Esophagus squamous epithelium (tissue), 5 donors: ENCODE measurements at regions not wholly inside any gene's neighbourhood (a gene's known extent, or its start where the extent isn't known, plus 50 kb on each side); places are given as distances from the start of the nearest gene placed in this dataset.
"Not testable (repeated sequence)": the region's sequence is repeated elsewhere in the genome, so short reads cannot be mapped to it uniquely, and the experiment has no call there.

Experiments
- DNase-seq: peaks from one replicate; lab custom pipeline; 2025; lab: John Stamatoyannopoulos, UW
- H3K27ac ChIP-seq, 4 donors: fragments of 200-600 bp; sonication (generic); one replicate each; pipeline ENCODE4 v1.5.1; 2016 to 2019; ENCODE audit warnings: mild to moderate bottlenecking in 1 of 4
- H3K27me3 ChIP-seq, 4 donors: fragments of 200-600 bp; sonication (generic); 1 replicate in 3 of 4; 2 replicates in 1 of 4; pipeline versions ENCODE4 v1.5.1 to v1.6.0; 2017 to 2021; ENCODE audit warnings: antibody characterized with exemption in 1 of 4
- H3K36me3 ChIP-seq, 3 donors: fragments of 200-600 bp; sonication (generic); one replicate each; pipeline ENCODE4 v1.5.1; 2016 to 2019
- H3K4me1 ChIP-seq, 3 donors: fragments of 200-600 bp; sonication (generic); one replicate each; pipeline ENCODE4 v1.5.1; 2017 to 2019
- H3K4me3 ChIP-seq, 4 donors: fragments of 200-600 bp; sonication (generic); 1 replicate in 3 of 4; 2 replicates in 1 of 4; pipeline ENCODE4 v1.5.1; 2016 to 2019; ENCODE audit warnings: mild to moderate bottlenecking in 2 of 4, moderate library complexity in 1 of 4
- H3K9me3 ChIP-seq, 3 donors: fragments of 200-600 bp; sonication (generic); one replicate each; pipeline ENCODE4 v1.5.1; 2016 to 2019
- POLR2A ChIP-seq, 4 donors: fragments of 450-650 bp; IDR thresholded peaks; one replicate each; pipeline ENCODE4 v1.6.1; 2017; ENCODE audit warnings: antibody characterized with exemption in 4 of 4, mild to moderate bottlenecking in 4 of 4, moderate library complexity in 3 of 4
- WGBS, 2 donors: methylation state at CpG; one replicate each; pipeline ENCODE4 v1.1.5; 2018; 5-methylcytosine and 5-hydroxymethylcytosine counted together
- intact Hi-C: fragments of 100-400 bp; cut with DNase I; formaldehyde crosslinking; loops from one replicate; pipeline ENCODE4 v1.15.0; 2022
- TF ChIP-seq, protein P1 (sequence below), 6 experiments: fragments of 450-650 bp in 4 of 6; fragments of 200-600 bp in 2 of 6; sonication (generic) in 2 of 6; IDR thresholded peaks; one replicate each; pipeline ENCODE4 v1.5.1; 2016 to 2019; ENCODE audit warnings: antibody characterized with exemption in 6 of 6, mild to moderate bottlenecking in 4 of 6, moderate library complexity in 4 of 6
- donor health status: DM: yes; HTN: yes; CAD: no.

DNA sequence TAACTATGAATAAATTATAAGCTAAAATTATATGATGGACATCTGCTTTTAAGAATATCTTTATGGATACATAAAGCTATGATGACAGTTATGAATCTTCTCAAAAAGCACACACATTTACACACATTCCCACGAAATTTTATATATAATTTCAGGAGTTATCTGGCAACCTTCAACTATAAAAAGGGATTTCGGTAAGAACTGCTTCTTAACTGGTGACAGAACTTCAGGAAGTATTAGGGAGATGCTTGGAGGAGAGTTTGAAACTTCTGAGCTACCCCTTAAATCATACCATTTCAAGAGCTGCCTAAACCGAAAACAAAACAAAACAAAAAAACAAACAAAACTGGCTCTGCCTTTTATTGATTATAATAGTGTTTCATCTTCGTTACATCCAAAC lies 399.4 kb downstream of the ZEB2 start:
- DNase-seq: no peak
- H3K27ac ChIP-seq: no peak overlapping the region
- H3K4me3 ChIP-seq: no peak overlapping the region
- H3K36me3 ChIP-seq: no peaks in the 10 kb centered on the region
- intact Hi-C loops: no loop called here
- no peaks in the 10 kb centered on the region for H3K4me1 ChIP-seq
- TF ChIP-seq, protein P1, sequence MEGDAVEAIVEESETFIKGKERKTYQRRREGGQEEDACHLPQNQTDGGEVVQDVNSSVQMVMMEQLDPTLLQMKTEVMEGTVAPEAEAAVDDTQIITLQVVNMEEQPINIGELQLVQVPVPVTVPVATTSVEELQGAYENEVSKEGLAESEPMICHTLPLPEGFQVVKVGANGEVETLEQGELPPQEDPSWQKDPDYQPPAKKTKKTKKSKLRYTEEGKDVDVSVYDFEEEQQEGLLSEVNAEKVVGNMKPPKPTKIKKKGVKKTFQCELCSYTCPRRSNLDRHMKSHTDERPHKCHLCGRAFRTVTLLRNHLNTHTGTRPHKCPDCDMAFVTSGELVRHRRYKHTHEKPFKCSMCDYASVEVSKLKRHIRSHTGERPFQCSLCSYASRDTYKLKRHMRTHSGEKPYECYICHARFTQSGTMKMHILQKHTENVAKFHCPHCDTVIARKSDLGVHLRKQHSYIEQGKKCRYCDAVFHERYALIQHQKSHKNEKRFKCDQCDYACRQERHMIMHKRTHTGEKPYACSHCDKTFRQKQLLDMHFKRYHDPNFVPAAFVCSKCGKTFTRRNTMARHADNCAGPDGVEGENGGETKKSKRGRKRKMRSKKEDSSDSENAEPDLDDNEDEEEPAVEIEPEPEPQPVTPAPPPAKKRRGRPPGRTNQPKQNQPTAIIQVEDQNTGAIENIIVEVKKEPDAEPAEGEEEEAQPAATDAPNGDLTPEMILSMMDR (IDR thresholded peaks at IDR 0.05): no peak
- TF ChIP-seq POLR2A (IDR thresholded peaks at IDR 0.05): no peak
- WGBS, 2 donors: 87 to 92% methylated on average over 4 of the region's 4 CpGs
- no peaks in the 10 kb centered on the region for H3K27me3 ChIP-seq
- H3K9me3 ChIP-seq: no peaks in the 10 kb centered on the region

DNA sequence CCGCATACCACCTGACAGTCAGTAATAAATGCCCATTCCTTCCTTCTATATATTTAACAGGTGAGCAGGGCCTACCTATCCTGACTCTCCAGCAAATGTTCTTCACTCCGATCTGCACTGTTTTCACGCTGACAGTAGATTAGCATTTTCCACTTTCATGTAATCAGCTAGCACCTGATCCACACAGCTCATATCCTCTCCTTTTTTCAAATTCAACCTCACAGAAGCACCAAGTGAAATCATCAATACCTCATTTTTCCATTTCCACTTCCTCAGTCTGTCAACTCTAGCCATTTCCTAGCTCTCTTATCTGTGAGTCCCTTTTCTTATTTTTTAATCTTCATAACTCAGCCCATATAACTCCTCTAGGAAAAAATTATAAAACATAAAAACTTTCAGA lies 402.8 kb downstream of the ZEB2 start:
- no peaks in the 10 kb centered on the region for H3K4me1 ChIP-seq
- no peak overlapping the region for H3K27ac ChIP-seq
- intact Hi-C loops: no loop called here
- no peak for DNase-seq
- no peak overlapping the region for H3K4me3 ChIP-seq
- 92 to 94% methylated on average over 3 of the region's 3 CpGs for WGBS, 2 donors
- H3K36me3 ChIP-seq: no peaks in the 10 kb centered on the region
- TF ChIP-seq, protein P1 (IDR thresholded peaks at IDR 0.05): no peak
- TF ChIP-seq POLR2A (IDR thresholded peaks at IDR 0.05): no peak
- H3K9me3 ChIP-seq: no peaks in the 10 kb centered on the region
- H3K27me3 ChIP-seq: no peaks in the 10 kb centered on the region

DNA sequence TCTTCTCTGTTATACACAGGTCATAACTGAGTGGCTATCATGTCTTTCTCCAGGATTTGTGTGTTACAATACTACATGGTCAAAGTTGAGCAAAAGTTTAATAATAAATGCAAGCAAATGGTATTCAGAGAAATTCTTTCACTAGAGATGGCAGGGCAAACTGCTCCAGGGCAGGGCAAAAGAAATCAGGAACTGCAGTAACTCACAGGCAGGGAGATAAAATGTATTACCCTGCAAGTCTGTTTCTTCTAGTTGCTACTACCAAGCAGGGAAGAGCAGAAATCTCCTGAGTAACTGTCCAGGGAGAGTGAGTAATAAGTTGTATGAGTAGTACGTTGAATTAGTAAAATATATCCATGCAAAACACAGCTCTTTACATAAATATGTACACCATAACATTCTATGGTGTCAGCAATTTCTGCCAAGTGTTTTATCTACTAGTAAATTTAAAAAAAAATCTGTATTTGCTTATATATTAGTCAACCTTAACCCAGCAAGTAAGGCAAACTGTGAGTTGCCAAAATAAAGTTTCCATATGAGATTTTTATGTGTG lies 404.1 kb downstream of the ZEB2 start:
- H3K4me3 ChIP-seq: no peak overlapping the region
- H3K36me3 ChIP-seq: no peaks in the 10 kb centered on the region
- no peak for TF ChIP-seq POLR2A (IDR thresholded peaks at IDR 0.05)
- TF ChIP-seq, protein P1 (IDR thresholded peaks at IDR 0.05): no peak
- H3K9me3 ChIP-seq: no peaks in the 10 kb centered on the region
- WGBS, 2 donors: 54 to 69% methylated on average over 1 of the region's 1 CpG
- H3K27ac ChIP-seq: no peak overlapping the region
- peaks cover 0 to 9% (median 0%) of the 10 kb centered on the region in 3 donors for H3K4me1 ChIP-seq
- no peak for DNase-seq
- intact Hi-C loops: no loop called here
- H3K27me3 ChIP-seq: no peaks in the 10 kb centered on the region

DNA sequence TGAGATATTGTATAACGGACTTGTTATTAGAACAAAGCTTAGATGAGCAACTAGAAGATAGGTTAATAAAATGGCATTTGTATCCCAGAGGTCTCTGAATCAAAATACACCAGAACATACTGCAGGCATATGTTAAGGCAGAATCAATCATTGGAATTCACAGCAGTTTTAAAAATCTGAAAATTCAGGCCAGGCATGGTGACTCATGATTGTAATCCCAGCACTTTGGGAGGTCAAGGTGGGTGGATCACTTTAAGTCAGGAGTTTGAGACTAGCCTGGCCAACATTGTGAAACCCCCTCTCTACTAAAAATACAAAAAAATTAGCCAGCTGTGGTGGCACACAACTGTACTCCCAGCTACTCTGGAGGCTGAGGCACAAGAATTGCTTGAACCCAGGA lies 405.2 kb downstream of the ZEB2 start:
- Histone ChIP-seq H3K4me3 (no peak overlapping the region), H3K36me3 (no peaks in the 10 kb centered on the region), H3K27ac (no peak overlapping the region), H3K9me3 (no peaks in the 10 kb centered on the region), H3K27me3 (no peaks in the 10 kb centered on the region), H3K4me1 (peaks cover 0 to 9% (median 0%) of the 10 kb centered on the region in 3 donors)
- no peak for DNase-seq
- intact Hi-C loops: no loop called here
- TF ChIP-seq POLR2A (IDR thresholded peaks at IDR 0.05): no peak
- 94 to 100% methylated on average over 1 of the region's 1 CpG for WGBS, 2 donors

DNA sequence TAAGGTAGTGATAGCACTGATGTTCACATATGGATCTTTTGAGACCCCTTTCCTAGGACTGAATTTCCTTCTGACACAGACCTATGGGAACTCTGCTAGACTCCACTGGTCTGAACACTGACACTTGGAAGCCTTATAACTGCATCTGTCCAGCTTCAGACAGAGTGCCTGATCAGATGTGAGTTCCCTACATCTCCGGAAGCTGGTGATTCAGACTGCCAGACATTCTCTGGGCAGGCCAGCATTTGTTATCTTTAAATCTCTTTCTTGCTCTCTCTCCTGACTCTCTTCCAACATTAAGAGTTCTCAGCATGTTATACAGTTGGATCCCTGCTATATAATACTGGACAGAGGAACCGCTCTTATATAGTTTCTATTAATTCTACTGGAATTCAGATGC lies 408.5 kb downstream of the ZEB2 start:
- H3K36me3 ChIP-seq: no peaks in the 10 kb centered on the region
- H3K27ac ChIP-seq: no peak overlapping the region
- no peak for TF ChIP-seq POLR2A (IDR thresholded peaks at IDR 0.05)
- TF ChIP-seq, protein P1 (IDR thresholded peaks at IDR 0.05): no peak
- peaks cover 0 to 9% (median 0%) of the 10 kb centered on the region in 3 donors for H3K4me1 ChIP-seq
- H3K27me3 ChIP-seq: no peaks in the 10 kb centered on the region
- H3K4me3 ChIP-seq: no peak overlapping the region
- no peak for DNase-seq
- no peaks in the 10 kb centered on the region for H3K9me3 ChIP-seq
- 64 to 78% methylated on average over 2 of the region's 2 CpGs for WGBS, 2 donors
- intact Hi-C loops: no loop called here

DNA sequence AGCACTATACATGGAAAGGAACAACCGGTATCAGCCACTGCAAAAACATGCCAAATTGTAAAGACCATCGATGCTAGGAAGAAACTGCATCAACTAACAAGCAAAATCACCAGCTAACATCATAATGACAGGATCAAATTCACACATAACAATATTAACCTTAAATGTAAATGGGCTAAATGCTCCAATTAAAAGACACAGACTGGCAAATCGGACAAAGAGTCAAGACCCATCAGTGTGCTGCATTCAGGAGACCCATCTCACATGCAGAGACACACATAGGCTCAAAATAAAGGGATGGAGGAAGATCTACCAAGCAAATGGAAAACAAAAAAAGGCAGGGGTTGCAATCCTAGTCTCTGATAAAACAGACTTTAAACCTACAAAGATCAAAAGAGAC lies 413.8 kb downstream of the ZEB2 start:
- peaks cover 0 to 16% (median 11%) of the 10 kb centered on the region in 3 donors for H3K9me3 ChIP-seq
- H3K27ac ChIP-seq, H3K4me3 ChIP-seq, DNase-seq, H3K36me3 ChIP-seq, H3K27me3 ChIP-seq, intact Hi-C loops: not testable (repeated sequence)
- WGBS, 2 donors: 94 to 97% methylated on average over 2 to 3 of the region's 3 CpGs
- H3K4me1 ChIP-seq: peaks cover 0 to 10% (median 0%) of the 10 kb centered on the region in 3 donors
